GM23338 (cell line): ENCODE measurements at regions not wholly inside any gene's neighbourhood (a gene's known extent, or its start where the extent isn't known, plus 50 kb on each side); places are given as distances from the start of the nearest gene placed in this dataset.

Source experiments
- EZH2phosphoT487 ChIP-seq: fragments of 200-600 bp; sonication (generic); IDR thresholded peaks from one replicate; pipeline ENCODE4 v1.8.1; 2018; ENCODE audit warnings: antibody characterized with exemption; ENCODE audit not compliant: unreplicated experiment
- REST ChIP-seq: IDR thresholded peaks from one replicate; pipeline ENCODE4 v1.6.1; 2018; ENCODE audit warnings: antibody characterized with exemption; ENCODE audit not compliant: unreplicated experiment

GRCh38 chr9:80387828-80388227, 816.1 kb downstream of the TLE4 start:
- no peak for TF ChIP-seq EZH2phosphoT487
- TF ChIP-seq REST: no peak
